ENCODE measurements at regions not wholly inside any gene's neighbourhood (a gene's known extent, or its start where the extent isn't known, plus 50 kb on each side); places are given as distances from the start of the nearest gene placed in this dataset.

DNA sequence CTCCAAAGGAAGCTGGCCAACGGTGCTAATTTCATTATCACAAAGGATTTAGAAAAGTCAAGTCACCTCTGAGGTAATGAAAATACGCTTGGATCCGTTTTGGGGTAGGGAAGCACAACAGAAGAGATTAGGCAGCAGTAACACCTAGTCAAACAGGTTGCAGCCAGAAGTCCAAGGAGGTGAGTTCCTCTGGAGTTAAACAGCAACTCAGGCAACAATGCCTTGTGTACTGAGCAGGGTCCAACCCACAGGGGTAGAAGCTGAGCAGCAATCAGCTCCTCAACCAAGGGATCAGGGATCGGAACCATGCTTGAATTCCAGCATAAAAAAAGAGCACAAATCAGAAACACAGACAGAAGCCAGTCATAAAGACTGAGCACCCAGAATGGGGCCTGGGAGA lies 88.1 kb upstream of the SPRED1 start:
- TF ChIP-seq, protein P1, sequence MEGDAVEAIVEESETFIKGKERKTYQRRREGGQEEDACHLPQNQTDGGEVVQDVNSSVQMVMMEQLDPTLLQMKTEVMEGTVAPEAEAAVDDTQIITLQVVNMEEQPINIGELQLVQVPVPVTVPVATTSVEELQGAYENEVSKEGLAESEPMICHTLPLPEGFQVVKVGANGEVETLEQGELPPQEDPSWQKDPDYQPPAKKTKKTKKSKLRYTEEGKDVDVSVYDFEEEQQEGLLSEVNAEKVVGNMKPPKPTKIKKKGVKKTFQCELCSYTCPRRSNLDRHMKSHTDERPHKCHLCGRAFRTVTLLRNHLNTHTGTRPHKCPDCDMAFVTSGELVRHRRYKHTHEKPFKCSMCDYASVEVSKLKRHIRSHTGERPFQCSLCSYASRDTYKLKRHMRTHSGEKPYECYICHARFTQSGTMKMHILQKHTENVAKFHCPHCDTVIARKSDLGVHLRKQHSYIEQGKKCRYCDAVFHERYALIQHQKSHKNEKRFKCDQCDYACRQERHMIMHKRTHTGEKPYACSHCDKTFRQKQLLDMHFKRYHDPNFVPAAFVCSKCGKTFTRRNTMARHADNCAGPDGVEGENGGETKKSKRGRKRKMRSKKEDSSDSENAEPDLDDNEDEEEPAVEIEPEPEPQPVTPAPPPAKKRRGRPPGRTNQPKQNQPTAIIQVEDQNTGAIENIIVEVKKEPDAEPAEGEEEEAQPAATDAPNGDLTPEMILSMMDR (IDR thresholded peaks at IDR 0.05; ENCODE audit: extremely low read depth in 1 of 2, insufficient read depth in 1 of 2, low read depth in 1 of 2, low read length in 2 of 2), result no peak
- TF ChIP-seq POLR2AphosphoS5 (IDR thresholded peaks at IDR 0.05; ENCODE audit: insufficient read depth, low read depth, low read length) (no peak), GATA2 (IDR thresholded peaks at IDR 0.05; ENCODE audit: insufficient read depth, insufficient read length, low read depth, low read length) (no peak), POLR2A (IDR thresholded peaks at IDR 0.05; ENCODE audit: low read depth, low read length) (no peak), EZH2 (IDR thresholded peaks at IDR 0.05; ENCODE audit: borderline replicate concordance, low read depth, low read length, severe bottlenecking) (no peak), JUN (IDR thresholded peaks at IDR 0.05; ENCODE audit: borderline replicate concordance, insufficient read depth, insufficient read length, low read depth) (no peak), FOS (IDR thresholded peaks at IDR 0.05; ENCODE audit: borderline replicate concordance, insufficient read depth, low read length) (no peak)
- TF ChIP-seq, protein P2, sequence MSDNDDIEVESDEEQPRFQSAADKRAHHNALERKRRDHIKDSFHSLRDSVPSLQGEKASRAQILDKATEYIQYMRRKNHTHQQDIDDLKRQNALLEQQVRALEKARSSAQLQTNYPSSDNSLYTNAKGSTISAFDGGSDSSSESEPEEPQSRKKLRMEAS (IDR thresholded peaks at IDR 0.05; ENCODE audit: insufficient read depth, insufficient read length), result no peak

All from endothelial cell of umbilical vein (primary cell).